ENCODE measurements at regions not wholly inside any gene's neighbourhood (a gene's known extent, or its start where the extent isn't known, plus 50 kb on each side); places are given as distances from the start of the nearest gene placed in this dataset.

DNA sequence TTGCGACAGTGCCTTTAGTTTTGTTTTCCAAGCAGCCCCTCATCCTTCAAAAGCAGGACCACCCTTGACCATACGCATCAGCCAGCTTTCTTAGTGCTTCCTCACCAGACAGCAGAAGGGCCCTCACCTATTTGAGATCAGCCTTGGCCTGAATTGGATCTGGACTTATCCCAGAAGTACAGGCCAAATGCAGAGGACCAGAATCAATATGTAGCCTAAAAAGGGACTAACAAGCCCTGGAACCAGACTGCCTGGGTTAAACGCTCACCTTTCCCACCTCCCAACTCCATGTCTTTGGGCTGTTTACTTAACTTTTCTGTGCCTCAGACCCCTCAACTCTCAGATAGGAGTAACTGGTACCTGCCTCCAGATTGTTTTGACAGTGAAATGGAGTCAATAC, 77.7 kb upstream of the ATP6AP2 start:
- peaks cover 5% of the 10 kb centered on the region for H3K27me3 Mint-ChIP-seq
- intact Hi-C loops (cut with micrococcal nuclease) = no loop called here
- no peaks in the 10 kb centered on the region for H3K9me3 Mint-ChIP-seq
- no peaks in the 10 kb centered on the region for H3K4me1 Mint-ChIP-seq (ENCODE audit: low read depth)
- no peaks in the 10 kb centered on the region for H3K36me3 Mint-ChIP-seq (ENCODE audit: low read depth)
- no peak overlapping the region for H3K27ac Mint-ChIP-seq
- no peak overlapping the region for H3K4me3 Mint-ChIP-seq

DNA sequence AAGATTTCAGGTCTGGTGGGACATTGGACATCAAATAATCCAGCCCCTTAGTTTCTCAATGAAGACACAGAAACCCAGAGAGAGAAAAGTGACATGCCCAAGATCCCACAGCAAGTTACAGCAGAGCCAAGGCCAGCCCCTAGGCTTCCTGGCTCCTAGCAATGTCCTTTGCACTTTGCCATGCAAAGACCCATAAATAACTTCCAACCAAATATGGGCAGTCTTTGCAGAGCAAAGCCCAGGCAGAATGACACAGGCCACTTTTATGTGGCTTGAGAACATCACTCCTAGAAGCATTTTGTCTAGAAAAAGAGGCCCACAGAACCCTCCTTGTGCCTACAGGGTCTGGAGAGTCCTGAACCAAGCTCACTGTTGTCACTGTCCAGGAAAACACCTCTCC, 78.1 kb upstream of the ATP6AP2 start:
- Mint-ChIP-seq H3K4me3 (no peak overlapping the region), H3K9me3 (no peaks in the 10 kb centered on the region), H3K36me3 (ENCODE audit: low read depth) (no peaks in the 10 kb centered on the region), H3K27ac (no peak overlapping the region), H3K4me1 (ENCODE audit: low read depth) (no peaks in the 10 kb centered on the region), H3K27me3 (peaks cover 5% of the 10 kb centered on the region)
- intact Hi-C loops (cut with micrococcal nuclease) = no loop called here

DNA sequence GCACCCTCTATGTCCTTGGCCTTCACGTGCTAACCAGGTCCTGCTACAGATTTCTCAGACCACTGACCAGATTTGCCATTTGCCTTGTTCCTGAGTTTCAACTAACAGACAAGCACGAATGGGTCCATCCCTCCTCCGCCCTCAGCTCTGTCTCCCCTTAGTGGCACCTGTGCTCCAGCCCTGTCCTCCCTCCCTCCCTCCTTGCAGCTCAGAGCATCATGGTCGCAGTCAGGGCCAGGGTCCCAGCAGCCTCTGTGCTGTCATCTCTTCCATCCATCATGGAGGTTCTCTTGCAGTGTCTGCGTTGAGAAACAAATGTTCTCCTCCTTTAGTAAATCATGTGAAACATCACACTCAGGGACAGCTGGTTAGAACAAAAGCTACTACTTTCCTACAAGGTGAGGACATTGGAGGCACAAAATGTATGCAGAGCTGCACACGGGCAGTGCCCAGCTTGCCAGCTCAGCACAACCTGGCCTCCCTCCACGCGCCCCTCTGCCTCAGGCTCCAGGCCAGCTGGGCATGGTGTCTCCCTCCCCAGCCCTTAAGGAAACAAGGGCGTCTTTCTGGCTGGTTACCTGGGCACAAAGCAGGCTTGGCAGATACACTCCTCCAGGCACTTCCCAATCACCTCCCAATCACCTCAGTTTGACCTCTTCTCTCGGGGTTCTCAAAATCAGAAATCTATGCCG, 79.5 kb upstream of the ATP6AP2 start:
- Mint-ChIP-seq H3K4me3 (no peak overlapping the region), H3K4me1 (ENCODE audit: low read depth) (no peaks in the 10 kb centered on the region), H3K9me3 (no peaks in the 10 kb centered on the region), H3K27me3 (peaks cover 2% of the 10 kb centered on the region), H3K36me3 (ENCODE audit: low read depth) (no peaks in the 10 kb centered on the region), H3K27ac (no peak overlapping the region)
- intact Hi-C loops (cut with micrococcal nuclease) = no loop called here

DNA sequence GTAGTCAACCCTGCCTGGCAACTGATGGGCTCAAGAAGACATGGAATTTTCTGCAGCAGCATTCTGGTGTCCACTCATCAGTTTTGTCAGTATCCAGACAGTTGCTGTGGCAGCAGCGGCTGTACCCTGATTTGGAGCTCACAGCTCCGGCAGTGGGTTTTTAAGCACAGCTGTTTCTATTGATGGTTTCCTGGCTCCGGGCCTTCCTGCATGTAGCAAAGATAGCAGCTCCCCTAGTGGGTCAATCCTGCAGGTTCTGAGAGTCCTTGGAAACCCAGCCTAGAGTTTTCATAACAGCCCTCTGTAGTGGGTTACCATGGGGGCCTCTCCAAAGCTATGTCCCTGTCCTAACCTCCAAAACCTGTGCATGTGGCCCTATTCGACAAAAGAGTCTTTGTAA, 84.0 kb upstream of the ATP6AP2 start:
- Mint-ChIP-seq H3K4me1 (ENCODE audit: low read depth) (no peaks in the 10 kb centered on the region), H3K27ac (no peak overlapping the region), H3K9me3 (no peaks in the 10 kb centered on the region), H3K4me3 (no peak overlapping the region), H3K27me3 (peaks cover 2% of the 10 kb centered on the region), H3K36me3 (ENCODE audit: low read depth) (no peaks in the 10 kb centered on the region)
- intact Hi-C loops (cut with micrococcal nuclease) = no loop called here

DNA sequence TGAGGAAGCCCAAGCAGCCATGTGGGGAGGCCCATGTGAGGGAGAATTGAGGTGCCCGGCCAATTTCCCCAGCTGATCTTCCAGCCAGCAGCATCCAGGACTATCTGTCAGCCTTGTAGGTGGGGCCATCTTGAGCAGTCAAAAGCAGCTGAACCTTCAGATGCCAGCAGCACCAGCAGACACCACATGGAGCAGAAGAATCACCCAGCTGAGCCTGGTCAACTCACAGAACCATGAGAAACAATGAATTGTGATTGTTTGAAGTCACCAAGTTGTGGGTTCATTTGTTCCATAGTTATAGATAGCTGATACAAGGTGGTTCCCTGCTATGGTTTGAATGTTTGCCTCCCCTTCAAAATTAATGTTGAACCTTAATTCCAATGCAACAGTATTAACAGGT, 85.1 kb upstream of the ATP6AP2 start:
- no peaks in the 10 kb centered on the region for H3K36me3 Mint-ChIP-seq (ENCODE audit: low read depth)
- intact Hi-C loops (cut with micrococcal nuclease) = no loop called here
- H3K9me3 Mint-ChIP-seq = no peaks in the 10 kb centered on the region
- no peak overlapping the region for H3K4me3 Mint-ChIP-seq
- peaks cover 2% of the 10 kb centered on the region for H3K27me3 Mint-ChIP-seq
- H3K4me1 Mint-ChIP-seq (ENCODE audit: low read depth) = no peaks in the 10 kb centered on the region
- H3K27ac Mint-ChIP-seq = no peak overlapping the region

DNA sequence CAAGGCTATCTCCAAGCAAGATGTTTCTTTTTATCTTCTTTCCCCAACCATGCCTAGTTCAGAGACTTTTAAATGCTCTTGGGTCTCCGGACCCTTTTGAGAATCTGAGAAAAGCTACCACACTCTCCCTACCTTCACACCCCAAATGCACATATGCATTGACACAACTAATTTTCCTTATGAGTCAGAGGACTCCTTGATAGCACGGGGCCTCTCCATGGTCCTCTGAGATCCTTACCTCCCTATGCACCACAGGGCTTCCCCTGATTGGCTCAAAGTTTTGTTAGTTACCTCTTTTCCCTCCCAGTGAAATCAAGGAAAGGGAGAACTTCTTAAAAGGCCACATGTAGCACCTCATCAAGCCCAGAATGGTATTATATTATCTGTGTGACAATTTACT, 86.8 kb upstream of the ATP6AP2 start:
- Mint-ChIP-seq H3K4me3 (no peak overlapping the region), H3K9me3 (no peaks in the 10 kb centered on the region), H3K27ac (no peak overlapping the region), H3K36me3 (ENCODE audit: low read depth) (no peaks in the 10 kb centered on the region), H3K27me3 (no peaks in the 10 kb centered on the region), H3K4me1 (ENCODE audit: low read depth) (no peaks in the 10 kb centered on the region)
- intact Hi-C loops (cut with micrococcal nuclease) = no loop called here

DNA sequence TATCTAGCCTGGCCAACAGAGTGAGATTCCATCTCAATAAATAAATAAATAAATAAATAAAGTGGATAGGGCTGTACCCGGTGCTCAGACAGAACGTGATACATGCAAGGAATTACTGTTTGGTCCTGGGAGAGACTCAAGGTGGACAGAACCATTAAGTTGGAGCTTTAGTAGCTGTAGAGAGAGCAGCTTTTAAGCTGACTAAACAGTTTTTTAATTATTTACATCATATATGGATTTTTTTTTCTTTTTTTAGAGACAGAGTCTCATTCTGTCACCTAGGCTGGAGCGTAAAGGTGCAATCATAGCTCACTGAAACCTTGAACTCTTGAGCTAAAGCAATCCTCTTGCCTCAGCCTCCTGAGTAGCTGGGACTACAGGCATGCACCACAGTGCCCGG, 92.5 kb upstream of the ATP6AP2 start:
- Mint-ChIP-seq H3K27ac (no peak overlapping the region), H3K27me3 (peaks cover 2% of the 10 kb centered on the region), H3K4me3 (no peak overlapping the region), H3K36me3 (ENCODE audit: low read depth) (no peaks in the 10 kb centered on the region), H3K9me3 (peaks cover 13% of the 10 kb centered on the region), H3K4me1 (ENCODE audit: low read depth) (no peaks in the 10 kb centered on the region)
- intact Hi-C loops (cut with micrococcal nuclease) = no loop called here

DNA sequence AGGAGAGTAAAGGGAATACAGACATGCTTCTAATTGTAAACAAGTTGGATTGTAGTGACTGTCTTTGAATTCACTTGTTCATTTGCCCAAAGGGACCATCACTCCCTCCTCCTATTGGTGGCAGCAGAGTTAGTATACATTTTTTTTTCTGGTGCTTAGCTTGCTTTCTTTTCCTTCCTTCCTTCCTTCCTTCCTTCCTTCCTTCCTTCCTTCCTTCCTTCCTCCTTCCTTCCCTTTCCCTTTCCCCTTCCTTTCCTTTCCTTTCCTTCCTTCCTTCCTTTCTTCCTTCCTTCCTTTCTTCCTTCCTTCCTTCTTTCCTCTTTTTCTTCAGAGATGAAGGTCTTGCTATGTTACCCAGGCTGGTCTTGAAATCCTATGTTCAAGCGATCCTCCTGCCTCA, 94.8 kb upstream of the ATP6AP2 start:
- intact Hi-C loops (cut with micrococcal nuclease) = no loop called here
- peaks cover 2% of the 10 kb centered on the region for H3K27me3 Mint-ChIP-seq
- no peak overlapping the region for H3K27ac Mint-ChIP-seq
- no peaks in the 10 kb centered on the region for H3K4me1 Mint-ChIP-seq (ENCODE audit: low read depth)
- no peak overlapping the region for H3K4me3 Mint-ChIP-seq
- H3K9me3 Mint-ChIP-seq = peaks cover 13% of the 10 kb centered on the region
- no peaks in the 10 kb centered on the region for H3K36me3 Mint-ChIP-seq (ENCODE audit: low read depth)

DNA sequence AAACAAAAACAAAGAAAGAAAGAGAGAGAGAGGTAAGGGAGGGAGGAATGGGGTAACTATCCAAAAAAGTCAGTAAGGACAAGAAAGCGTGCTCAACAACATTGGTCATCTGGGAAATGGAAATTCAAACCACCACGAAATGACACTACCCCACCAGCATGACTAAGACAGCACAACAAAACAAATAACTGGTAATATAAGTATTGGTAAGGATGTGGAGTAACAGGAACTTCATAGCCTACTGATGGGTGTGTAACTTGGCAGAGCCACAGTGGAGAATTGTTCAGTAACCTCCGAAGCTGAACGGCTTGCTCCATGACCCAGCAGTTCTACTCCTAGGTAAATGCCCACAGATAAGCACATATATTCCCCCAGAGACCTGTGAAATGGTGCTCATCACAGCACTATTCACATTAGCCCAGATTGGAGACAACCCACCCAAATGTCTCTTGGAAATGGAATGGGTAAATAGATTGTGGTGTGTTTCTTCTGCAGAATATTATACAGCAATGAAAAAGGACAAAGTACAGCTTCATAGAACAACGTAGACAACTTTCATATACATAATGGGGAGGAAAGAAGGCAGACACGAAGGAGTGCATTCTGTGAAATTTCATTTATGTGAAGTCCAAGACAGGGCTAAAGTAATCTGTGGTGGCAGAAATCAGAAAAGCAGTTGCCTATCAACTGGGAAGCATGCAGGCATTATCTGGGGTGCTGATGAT, 95.5 kb upstream of the ATP6AP2 start:
- Mint-ChIP-seq H3K27ac (no peak overlapping the region), H3K36me3 (ENCODE audit: low read depth) (no peaks in the 10 kb centered on the region), H3K4me3 (no peak overlapping the region), H3K4me1 (ENCODE audit: low read depth) (no peaks in the 10 kb centered on the region), H3K9me3 (peaks cover 14% of the 10 kb centered on the region), H3K27me3 (peaks cover 4% of the 10 kb centered on the region)
- intact Hi-C loops (cut with micrococcal nuclease) = no loop called here

DNA sequence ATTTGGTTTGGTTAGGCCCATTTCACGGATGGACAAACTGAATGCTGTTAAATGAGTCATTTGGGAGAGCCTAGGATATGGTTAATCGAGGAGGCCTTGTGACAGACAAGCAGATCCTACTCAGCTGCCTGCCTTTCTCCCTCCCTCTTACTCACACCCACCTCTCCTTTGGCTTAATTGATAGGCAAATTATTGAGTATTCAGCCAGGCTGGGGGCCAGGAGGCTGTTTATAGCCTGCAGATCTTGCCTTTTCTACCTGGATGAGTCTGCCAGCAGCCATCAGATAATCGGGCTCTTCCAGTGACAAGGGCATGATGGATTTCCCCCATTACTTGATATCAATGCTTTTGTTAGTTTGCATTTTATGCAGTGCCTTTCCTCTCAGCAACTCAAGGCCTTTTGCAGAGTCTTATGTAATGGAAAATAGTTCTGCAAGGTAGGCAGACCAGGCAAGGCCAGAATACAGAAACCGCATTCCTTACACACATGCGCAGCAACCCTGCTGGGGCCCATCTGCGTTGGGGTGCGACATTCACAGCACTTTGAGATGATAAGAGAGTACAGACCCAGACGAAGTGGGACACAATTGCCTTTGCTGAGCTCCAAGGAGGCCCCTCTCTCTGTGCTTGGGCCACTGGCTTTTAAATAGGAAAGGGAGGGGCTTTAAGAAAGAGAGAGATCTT, 96.2 kb upstream of the ATP6AP2 start:
- peaks cover 6% of the 10 kb centered on the region for H3K27me3 Mint-ChIP-seq
- no peaks in the 10 kb centered on the region for H3K4me1 Mint-ChIP-seq (ENCODE audit: low read depth)
- H3K9me3 Mint-ChIP-seq = peaks cover 21% of the 10 kb centered on the region
- H3K36me3 Mint-ChIP-seq (ENCODE audit: low read depth) = no peaks in the 10 kb centered on the region
- H3K27ac Mint-ChIP-seq = no peak overlapping the region
- intact Hi-C loops (cut with micrococcal nuclease) = no loop called here
- no peak overlapping the region for H3K4me3 Mint-ChIP-seq

DNA sequence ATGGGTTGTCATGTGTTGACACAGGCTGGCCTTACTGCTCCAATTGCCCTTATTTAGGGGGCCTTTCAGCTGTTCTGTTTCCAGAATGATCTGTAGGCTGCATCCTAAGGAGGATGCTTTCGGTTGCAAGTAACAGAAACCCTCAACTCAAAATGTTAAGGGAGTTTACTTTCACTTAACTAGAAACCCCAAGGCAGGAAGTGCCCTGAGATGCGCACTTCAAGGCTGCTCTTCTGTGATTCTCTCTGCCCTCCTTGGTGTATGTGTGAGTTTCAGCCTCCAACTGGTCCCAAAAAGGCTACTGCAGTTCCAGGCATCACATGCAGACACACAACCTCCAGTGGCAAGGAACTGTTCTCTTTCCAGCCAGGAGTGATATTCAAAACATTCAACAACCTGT, 97.3 kb upstream of the ATP6AP2 start:
- H3K4me1 Mint-ChIP-seq (ENCODE audit: low read depth) = no peaks in the 10 kb centered on the region
- intact Hi-C loops (cut with micrococcal nuclease) = no loop called here
- H3K27ac Mint-ChIP-seq = no peak overlapping the region

DNA sequence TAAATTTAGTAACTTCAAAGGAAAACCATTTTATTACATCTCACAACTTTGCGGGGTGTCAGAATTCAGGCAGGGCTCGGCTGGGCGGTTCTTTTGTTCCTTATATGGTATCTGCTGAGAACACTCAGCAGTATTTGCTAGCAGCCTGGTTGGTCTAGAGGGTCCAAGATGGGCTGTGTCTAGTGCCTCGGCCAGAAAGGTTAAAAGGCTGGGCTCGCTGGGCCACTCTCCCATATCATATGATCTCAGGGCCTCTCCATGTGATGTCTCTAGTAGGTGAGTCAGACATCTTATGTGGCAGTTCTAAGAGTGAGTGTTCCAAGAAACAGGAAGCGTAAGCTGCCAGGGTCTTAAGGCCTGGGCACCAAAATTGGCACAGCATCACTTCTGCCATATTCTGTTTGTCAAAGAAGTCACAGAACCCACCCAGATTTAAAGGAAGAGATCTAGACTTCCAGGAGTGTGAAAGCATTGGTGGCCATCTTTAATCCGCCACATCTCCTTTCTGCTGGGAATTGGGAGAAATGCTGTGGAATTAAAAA, 100.9 kb upstream of the ATP6AP2 start:
- Mint-ChIP-seq H3K4me1 (ENCODE audit: low read depth) (no peaks in the 10 kb centered on the region), H3K4me3 (no peak overlapping the region), H3K9me3 (peaks cover 10% of the 10 kb centered on the region), H3K36me3 (ENCODE audit: low read depth) (no peaks in the 10 kb centered on the region), H3K27ac (no peak overlapping the region), H3K27me3 (peaks cover 13% of the 10 kb centered on the region)
- intact Hi-C loops (cut with micrococcal nuclease) = no loop called here

More for the DNA sequence above, 97.3 kb upstream of the ATP6AP2 start:
- Mint-ChIP-seq H3K27me3 (peaks cover 7% of the 10 kb centered on the region), H3K36me3 (ENCODE audit: low read depth) (no peaks in the 10 kb centered on the region), H3K9me3 (peaks cover 23% of the 10 kb centered on the region), H3K4me3 (no peak overlapping the region)

DNA sequence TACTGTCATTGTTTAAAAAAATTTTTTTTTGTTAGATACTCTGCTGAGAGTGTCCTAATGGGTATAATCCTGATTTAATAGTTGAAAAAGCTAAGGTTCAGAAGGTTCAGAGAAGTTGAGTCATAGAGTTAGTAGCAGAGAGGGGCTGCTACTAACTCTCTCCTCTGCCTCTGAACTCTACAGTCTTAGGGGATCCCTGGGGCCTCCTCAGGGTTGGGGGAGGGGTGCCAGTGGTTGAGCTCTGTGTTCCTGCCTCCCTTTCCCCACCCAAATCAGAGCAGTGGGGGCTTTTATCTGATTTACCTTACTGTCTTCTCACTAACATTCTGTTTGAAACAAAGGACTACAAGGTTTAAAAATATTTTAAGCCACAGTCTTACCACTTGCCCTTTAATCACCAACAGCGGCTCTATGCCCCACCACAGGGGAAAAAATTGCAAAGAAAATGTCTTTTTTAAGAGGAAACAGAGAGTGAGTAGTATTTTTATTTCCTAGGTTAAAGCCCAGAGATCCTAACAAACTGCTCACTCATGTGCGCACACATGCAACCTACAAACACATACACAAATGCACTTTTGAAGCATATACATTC, 102.2 kb upstream of the ATP6AP2 start:
- H3K4me3 Mint-ChIP-seq = no peak overlapping the region
- peaks cover 10% of the 10 kb centered on the region for H3K9me3 Mint-ChIP-seq
- H3K27ac Mint-ChIP-seq = no peak overlapping the region
- H3K36me3 Mint-ChIP-seq (ENCODE audit: low read depth) = no peaks in the 10 kb centered on the region
- H3K27me3 Mint-ChIP-seq = peaks cover 18% of the 10 kb centered on the region
- peaks cover 3% of the 10 kb centered on the region for H3K4me1 Mint-ChIP-seq (ENCODE audit: low read depth)
- intact Hi-C loops (cut with micrococcal nuclease) = no loop called here

DNA sequence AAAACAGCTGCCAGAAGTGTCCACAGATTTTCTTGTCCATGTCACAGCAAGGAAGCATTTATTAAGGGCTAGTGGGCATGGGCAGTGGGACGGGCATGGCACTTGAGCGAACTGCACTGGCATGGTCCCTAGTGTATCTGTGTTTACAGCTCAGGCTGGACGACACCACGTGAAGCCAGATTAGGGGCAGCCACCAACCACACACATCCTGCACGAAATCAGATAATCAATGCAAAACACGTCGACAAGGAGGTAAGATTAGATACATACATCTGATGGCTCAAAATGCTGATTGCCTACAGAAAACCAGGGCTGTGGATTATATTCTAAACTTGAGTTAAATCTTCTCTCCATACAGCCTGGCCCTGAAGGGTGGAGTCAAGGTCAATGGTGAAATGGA, 103.8 kb upstream of the ATP6AP2 start:
- peaks cover 31% of the 10 kb centered on the region for H3K27me3 Mint-ChIP-seq
- intact Hi-C loops (cut with micrococcal nuclease) = no loop called here
- peaks cover 10% of the 10 kb centered on the region for H3K9me3 Mint-ChIP-seq
- H3K4me1 Mint-ChIP-seq (ENCODE audit: low read depth) = peaks cover 13% of the 10 kb centered on the region
- no peak overlapping the region for H3K4me3 Mint-ChIP-seq
- H3K36me3 Mint-ChIP-seq (ENCODE audit: low read depth) = no peaks in the 10 kb centered on the region
- no peak overlapping the region for H3K27ac Mint-ChIP-seq
